ENCODE measurements at regions not wholly inside any gene's neighbourhood (a gene's known extent, or its start where the extent isn't known, plus 50 kb on each side); places are given as distances from the start of the nearest gene placed in this dataset.

GRCh38 chr10:36885746-36886145, 239.7 kb upstream of the ANKRD30A start:
- FAIRE-seq (no peak), DNase-seq (ENCODE audit: low read depth in 1 of 2, low spot score in 2 of 2) (no peak)
- no peak overlapping the region for H2BK120ac ChIP-seq (replicated peaks; ENCODE audit: low read depth, low read length)
- no peak overlapping the region for H3K4ac ChIP-seq (replicated peaks; ENCODE audit: insufficient read length, low read depth, low read length)
- H2AFZ ChIP-seq (ENCODE audit: low read length) = no peak overlapping the region
- no peak overlapping the region for H3K4me2 ChIP-seq (ENCODE audit: insufficient read depth in 1 of 2, low read depth in 2 of 2, low read length in 2 of 2)
- H3K27ac ChIP-seq (ENCODE audit: low read depth, low read length) = no peak overlapping the region
- no peak overlapping the region for H3K23ac ChIP-seq (ENCODE audit: insufficient read length)
- H2BK20ac ChIP-seq (ENCODE audit: low read length) = no peak overlapping the region
- H2AK5ac ChIP-seq (ENCODE audit: low read depth, low read length) = no peak overlapping the region
- H3K9me3 ChIP-seq (ENCODE audit: insufficient read depth in 2 of 2, low read depth in 1 of 2, low read length in 1 of 2) = peaks cover 23 to 48% of the 10 kb centered on the region in 2 experiments
- H2BK5ac ChIP-seq (ENCODE audit: low read depth, low read length) = no peak overlapping the region
- TF ChIP-seq PHF8 (conservative IDR thresholded peaks at IDR 0.05; ENCODE audit: low read depth, low read length) = no peak
- no peak for TF ChIP-seq NRF1 (IDR thresholded peaks at IDR 0.05; ENCODE audit: low read depth, low read length)
- no peaks in the 10 kb centered on the region; the same call in 1 of the 2 replicates for H3K79me1 ChIP-seq (ENCODE audit: low read depth, low read length)
- CTCF ChIA-PET (ENCODE audit: partially characterized antibody) = no interaction called here
- no peak overlapping the region for H2BK15ac ChIP-seq (ENCODE audit: low read length)
- H3K23me2 ChIP-seq (ENCODE audit: low read depth, low read length) = no peaks in the 10 kb centered on the region
- no peak overlapping the region for H3K9ac ChIP-seq (replicated peaks in 1 of 4; ENCODE audit: extremely low read depth in 1 of 4, low read depth in 3 of 4, low read length in 3 of 4)
- no peak overlapping the region for H2BK12ac ChIP-seq (ENCODE audit: low read depth, low read length)
- H3K4me3 ChIP-seq (ENCODE audit: extremely low read depth in 1 of 4, insufficient read depth in 2 of 4, low read depth in 3 of 4, low read length in 4 of 4) = no peak overlapping the region
- no peak overlapping the region for H4K5ac ChIP-seq (ENCODE audit: insufficient read length, low read depth, low read length)
- no peak overlapping the region for H4K91ac ChIP-seq (replicated peaks; ENCODE audit: insufficient read length, low read length)
- no peaks in the 10 kb centered on the region for H3K4me1 ChIP-seq (replicated peaks in 1 of 4; ENCODE audit: control insufficient read depth in 3 of 4, insufficient read depth in 4 of 4, low read length in 3 of 4)
- no peak overlapping the region for H3K14ac ChIP-seq (ENCODE audit: insufficient read length)
- no peak overlapping the region for H3K18ac ChIP-seq (ENCODE audit: extremely low read depth, low read length)
- no peaks in the 10 kb centered on the region for H3K27me3 ChIP-seq (replicated peaks in 1 of 4; ENCODE audit: control insufficient read depth in 3 of 4, extremely low read depth in 1 of 4, insufficient read depth in 3 of 4, low read length in 3 of 4)
- no peak overlapping the region for H4K8ac ChIP-seq (ENCODE audit: extremely low read depth, insufficient read depth, low read length)
- POLR2A ChIA-PET (ENCODE audit: partially characterized antibody) = no interaction called here
- WGBS, 2 experiments (ENCODE audit: extremely low coverage in 1 of 2, insufficient coverage in 1 of 2, insufficient read length in 1 of 2, insufficient replicate concordance in 2 of 2, low coverage in 1 of 2, low lambda C conversion rate in 2 of 2, missing lambda C conversion rate in 1 of 2) = 81% methylated on average over 5 of the region's 5 CpGs; no CpG with 5 or more reads in 1 of the 2 experiments
- no peaks in the 10 kb centered on the region for H3K79me2 ChIP-seq (ENCODE audit: control insufficient read depth in 1 of 2, insufficient read depth in 2 of 2, low read length in 2 of 2)
- H3K36me3 ChIP-seq (ENCODE audit: control insufficient read depth in 2 of 4, insufficient read depth in 4 of 4, low read length in 3 of 4) = no peaks in the 10 kb centered on the region
- H4K20me1 ChIP-seq (replicated peaks in 1 of 2; ENCODE audit: control insufficient read depth in 1 of 2, insufficient read depth in 2 of 2, low read length in 2 of 2) = no peaks in the 10 kb centered on the region
- no peak overlapping the region for H3K56ac ChIP-seq (replicated peaks; ENCODE audit: insufficient read length, low read depth, low read length)
